Endothelial cell of umbilical vein (primary cell): ENCODE measurements at regions not wholly inside any gene's neighbourhood (a gene's known extent, or its start where the extent isn't known, plus 50 kb on each side); places are given as distances from the start of the nearest gene placed in this dataset.

Source experiments
- BruUV-seq: library from RNA; stranded (reverse); fragments of 400-500 nt; replicated peaks from 2 replicates; lab custom pipeline; 2021; lab: Mats Ljungman, UMichigan
- CTCF ChIA-PET: fragments of 300-600, 350-600 bp; sonication (Branson Sonifier 250); formaldehyde crosslinking; loops from one replicate; lab custom pipeline; 2021; ENCODE audit warnings: antibody characterized with exemption, inconsistent platforms; lab: Charles Lee
- POLR2A ChIA-PET: fragments of 300-600, 350-600 bp; sonication (Branson Sonifier 250); formaldehyde crosslinking; loops from one replicate; lab custom pipeline; 2021; ENCODE audit warnings: antibody characterized with exemption, inconsistent platforms; lab: Charles Lee
- DNase-seq: peaks from one replicate; pipeline ENCODE4 v3.0.0-alpha.2; 2011; ENCODE audit warnings: low read depth, low spot score
- FAIRE-seq: peaks from 2 replicates; lab custom pipeline; 2011; peaks lifted over from hg19 to GRCh38; lab: Jason Lieb, UNC
- H2AFZ ChIP-seq: 2 replicates; pipeline ENCODE4 v1.6.0; 2012; ENCODE audit warnings: low read depth, low read length, control low read depth, inconsistent platforms
- H3K27ac ChIP-seq: 2 replicates; pipeline ENCODE4 v1.5.1; 2011; ENCODE audit warnings: low read depth, mild to moderate bottlenecking, control low read depth, low read length, moderate library complexity; ENCODE audit not compliant: insufficient read depth
- H3K27me3 ChIP-seq, 2 experiments: 2 replicates each; pipeline versions ENCODE4 v1.6.0 to v1.6.1; 2011; ENCODE audit warnings: low read length in 2 of 2, mixed read lengths in 1 of 2; ENCODE audit not compliant: control insufficient read depth in 2 of 2, insufficient read depth in 2 of 2
- H3K36me3 ChIP-seq, 2 experiments: 2 replicates in 1 of 2; 3 replicates in 1 of 2; pipeline ENCODE4 v1.5.1; 2011; ENCODE audit warnings: low read length in 2 of 2, mild to moderate bottlenecking in 1 of 2, moderate library complexity in 1 of 2; ENCODE audit not compliant: control insufficient read depth in 2 of 2, insufficient read depth in 2 of 2; ENCODE audit errors: extremely low read depth in 1 of 2
- H3K4me1 ChIP-seq: 3 replicates; pipeline ENCODE4 v1.5.1; 2011; ENCODE audit warnings: mild to moderate bottlenecking, low read length; ENCODE audit not compliant: control insufficient read depth, insufficient read depth; ENCODE audit errors: extremely low read depth
- H3K4me2 ChIP-seq: 2 replicates; pipeline ENCODE4 v1.6.1; 2011; ENCODE audit warnings: low read length, control low read depth, mixed read lengths; ENCODE audit not compliant: insufficient read depth
- H3K4me3 ChIP-seq, 3 experiments: fragments of 200-600 bp in 1 of 3; sonication (generic), shearing (Covaris generic) in 1 of 3; replicated peaks in 1 of 3; 2 replicates each; pipeline ENCODE4 v1.5.1; 2011 to 2016; ENCODE audit warnings: control low read depth in 3 of 3, low read length in 3 of 3, mild to moderate bottlenecking in 2 of 3, inconsistent platforms in 1 of 3, low read depth in 1 of 3, moderate library complexity in 1 of 3; ENCODE audit not compliant: insufficient read depth in 1 of 3
- H3K79me2 ChIP-seq: 2 replicates; pipeline ENCODE4 v1.6.0; 2012; ENCODE audit warnings: low read length, inconsistent platforms; ENCODE audit not compliant: control insufficient read depth, insufficient read depth
- H3K9ac ChIP-seq: replicated peaks from 2 replicates; pipeline ENCODE3; 2011; ENCODE audit warnings: low read length, control low read depth; ENCODE audit not compliant: insufficient read depth; ENCODE audit errors: extremely low read depth
- H3K9me1 ChIP-seq: replicated peaks from 3 replicates; pipeline ENCODE4 v1.6.0; 2011; ENCODE audit warnings: mild to moderate bottlenecking, low read length; ENCODE audit not compliant: control insufficient read depth, insufficient read depth; ENCODE audit errors: extremely low read depth
- H3K9me3 ChIP-seq: replicated peaks from 2 replicates; pipeline ENCODE4 v1.5.1; 2012; ENCODE audit warnings: low read length, inconsistent platforms; ENCODE audit not compliant: control insufficient read depth, insufficient read depth
- H4K20me1 ChIP-seq: replicated peaks from 2 replicates; pipeline ENCODE3; 2011; ENCODE audit warnings: mild to moderate bottlenecking, low read length; ENCODE audit not compliant: control insufficient read depth, insufficient read depth; ENCODE audit errors: extremely low read depth
- CTCF ChIP-seq, 2 donors: IDR thresholded peaks; 1 replicate in 1 of 2; 2 replicates in 1 of 2; pipeline ENCODE4 v1.5.1; 2011; ENCODE audit warnings: low read length in 2 of 2, mild to moderate bottlenecking in 2 of 2, moderate library complexity in 2 of 2, control low read depth in 1 of 2, inconsistent platforms in 1 of 2, low read depth in 1 of 2; ENCODE audit not compliant: insufficient read depth in 1 of 2; ENCODE audit errors: extremely low read depth in 1 of 2
- EZH2 ChIP-seq: IDR thresholded peaks from 2 replicates; pipeline ENCODE4 v1.6.1; 2012; ENCODE audit warnings: borderline replicate concordance, low read depth, mild to moderate bottlenecking, moderate library complexity, low read length, inconsistent platforms; ENCODE audit not compliant: severe bottlenecking
- FOS ChIP-seq: IDR thresholded peaks from 2 replicates; pipeline ENCODE4 v1.6.1; 2011; ENCODE audit warnings: mild to moderate bottlenecking, low read length, moderate library complexity, borderline replicate concordance; ENCODE audit not compliant: insufficient read depth
- GATA2 ChIP-seq: IDR thresholded peaks from 2 replicates; pipeline ENCODE4 v1.7.0; 2011; ENCODE audit warnings: low read depth, mild to moderate bottlenecking, moderate library complexity, mixed read lengths, low read length; ENCODE audit not compliant: insufficient read length, insufficient read depth
- JUN ChIP-seq: IDR thresholded peaks from 2 replicates; pipeline ENCODE4 v1.6.1; 2011; ENCODE audit warnings: borderline replicate concordance, low read depth; ENCODE audit not compliant: insufficient read length, insufficient read depth
- MAX ChIP-seq: IDR thresholded peaks from 2 replicates; pipeline ENCODE4 v1.6.1; 2011; ENCODE audit not compliant: insufficient read depth, insufficient read length
- MYC ChIP-seq: IDR thresholded peaks from one replicate; pipeline ENCODE4 v1.6.1; 2011; ENCODE audit warnings: mild to moderate bottlenecking, low read depth, low read length
- POLR2A ChIP-seq: IDR thresholded peaks from 2 replicates; pipeline ENCODE4 v1.6.1; 2012; ENCODE audit warnings: low read depth, mild to moderate bottlenecking, control low read depth, low read length
- POLR2AphosphoS5 ChIP-seq: IDR thresholded peaks from 2 replicates; pipeline ENCODE4 v1.6.1; 2012; ENCODE audit warnings: low read depth, mild to moderate bottlenecking, control low read depth, low read length, moderate library complexity; ENCODE audit not compliant: insufficient read depth
- dilution Hi-C: fragments of 300-500 bp; cut with MboI; formaldehyde crosslinking; loops from one replicate; pipeline ENCODE4 v1.15.0; 2019; ENCODE audit warnings: low sequenced_read_pairs; ENCODE audit not compliant: extremely low pct_ligation_motif_present
- intact Hi-C: fragments of 100-400 bp; cut with micrococcal nuclease; formaldehyde crosslinking; loops from one replicate; pipeline ENCODE4 v1.10.0; 2022

GRCh38 chr3:112773-113172 lies 83.8 kb upstream of the CHL1 start:
- dilution Hi-C loops = no loop called here
- H2AFZ ChIP-seq = no peak overlapping the region
- no peaks in the 10 kb centered on the region for H3K79me2 ChIP-seq
- no peaks in the 10 kb centered on the region for H3K36me3 ChIP-seq
- H3K9me1 ChIP-seq = no peaks in the 10 kb centered on the region
- FAIRE-seq = no peak
- TF ChIP-seq POLR2AphosphoS5 (no peak), MAX (no peak), GATA2 (no peak), POLR2A (no peak), FOS (no peak), MYC (no peak)
- no peaks in the 10 kb centered on the region for H3K4me1 ChIP-seq
- H3K9ac ChIP-seq = no peak overlapping the region
- ChIA-PET CTCF (no interaction called here), POLR2A (no interaction called here)
- no peaks in the 10 kb centered on the region for H3K9me3 ChIP-seq
- no peak overlapping the region for H3K27ac ChIP-seq
- no peak overlapping the region for H3K4me2 ChIP-seq
- DNase-seq = no peak
- intact Hi-C loops = no loop called here
- no peaks in the 10 kb centered on the region for H3K27me3 ChIP-seq
- BruUV-seq = no TSS peak
- no peak overlapping the region for H3K4me3 ChIP-seq
- no peaks in the 10 kb centered on the region for H4K20me1 ChIP-seq

- Histone ChIP-seq H3K9me1 (no peaks in the 10 kb centered on the region), H3K4me2 (no peak overlapping the region), H3K27ac (no peak overlapping the region), H4K20me1 (no peaks in the 10 kb centered on the region), H3K27me3 (no peaks in the 10 kb centered on the region), H3K4me3 (no peak overlapping the region), H3K79me2 (no peaks in the 10 kb centered on the region), H3K4me1 (no peaks in the 10 kb centered on the region), H3K9me3 (no peaks in the 10 kb centered on the region), H2AFZ (no peak overlapping the region), H3K9ac (no peak overlapping the region), H3K36me3 (no peaks in the 10 kb centered on the region)
- no TSS peak for BruUV-seq
- no peak for FAIRE-seq
- ChIA-PET POLR2A (no interaction called here), CTCF (no interaction called here)
- DNase-seq = no peak
- intact Hi-C loops (no loop called here), dilution Hi-C loops (no loop called here)
- TF ChIP-seq MYC = no peak
- TF ChIP-seq EZH2 = no peak
- no peak for TF ChIP-seq POLR2A
- TF ChIP-seq MAX = no peak
- no peak for TF ChIP-seq FOS
- TF ChIP-seq CTCF (IDR thresholded peaks at IDR 0.05; ENCODE audit: extremely low read depth in 1 of 2, insufficient read depth in 1 of 2, low read depth in 1 of 2, low read length in 2 of 2) = no peak
- no peak for TF ChIP-seq JUN
- TF ChIP-seq GATA2 = no peak
- no peak for TF ChIP-seq POLR2AphosphoS5
Observed at GRCh38 chr3:118666-119065, 77.9 kb upstream of the CHL1 start.
